Gastrocnemius medialis (tissue), 4 donors: ENCODE measurements at regions not wholly inside any gene's neighbourhood (a gene's known extent, or its start where the extent isn't known, plus 50 kb on each side); places are given as distances from the start of the nearest gene placed in this dataset.

Experiments used
- ATAC-seq, 2 donors: fragments of 150-250 bp; one replicate each; pipeline ENCODE4 v1.9.1; 2016
- DNase-seq, 2 donors: peaks; one replicate each; pipeline ENCODE4 v3.0.0-alpha.2; 2019
- H3K27ac ChIP-seq, 4 donors: fragments of 200-600 bp; sonication (generic); 1 replicate in 1 of 4; 2 replicates in 3 of 4; pipeline ENCODE4 v1.5.1; 2016 to 2018; ENCODE audit warnings: mild to moderate bottlenecking in 2 of 4, moderate library complexity in 1 of 4
- H3K27me3 ChIP-seq, 3 donors: fragments of 200-600 bp; sonication (generic) in 2 of 3; 1 replicate in 1 of 3; 2 replicates in 2 of 3; pipeline versions ENCODE4 v1.5.1 to v1.6.0; 2016 to 2019; ENCODE audit warnings: mild to moderate bottlenecking in 1 of 3, moderate library complexity in 1 of 3
- H3K36me3 ChIP-seq, 2 donors: fragments of 200-600 bp; sonication (generic) in 1 of 2; one replicate each; pipeline ENCODE4 v1.5.1; 2017 to 2018
- H3K4me1 ChIP-seq, 2 donors: fragments of 200-600 bp; sonication (generic) in 1 of 2; one replicate each; pipeline ENCODE4 v1.5.1; 2016 to 2017; ENCODE audit warnings: mild to moderate bottlenecking in 2 of 2
- H3K4me3 ChIP-seq, 4 donors: fragments of 200-600 bp; sonication (generic) in 3 of 4; 1 replicate in 1 of 4; 2 replicates in 3 of 4; pipeline ENCODE4 v1.5.1; 2016 to 2019; ENCODE audit warnings: mild to moderate bottlenecking in 2 of 4
- H3K9me3 ChIP-seq, 3 donors: fragments of 200-600 bp; sonication (generic) in 2 of 3; 1 replicate in 1 of 3; 2 replicates in 2 of 3; pipeline ENCODE4 v1.5.1; 2016 to 2019
- CTCF ChIP-seq, 5 experiments: fragments of 450-650 bp in 3 of 5; fragments of 200-600 bp in 2 of 5; sonication (generic) in 2 of 5; IDR thresholded peaks in 4 of 5; conservative IDR thresholded peaks in 1 of 5; 1 replicate in 4 of 5; 2 replicates in 1 of 5; pipeline ENCODE4 v1.5.1; 2016 to 2019; ENCODE audit warnings: antibody characterized with exemption in 5 of 5, mild to moderate bottlenecking in 3 of 5, moderate library complexity in 3 of 5
- POLR2A ChIP-seq, 2 donors: fragments of 450-650 bp; IDR thresholded peaks; one replicate each; pipeline ENCODE4 v1.6.1; 2017; ENCODE audit warnings: antibody characterized with exemption in 2 of 2, mild to moderate bottlenecking in 2 of 2, moderate library complexity in 2 of 2
- in situ Hi-C, 4 donors: fragments of 200-750 bp; cut with MboI; loops; one replicate each; pipeline versions ENCODE4 v1.15.0 to v1.8.0; 2017; ENCODE audit warnings: low sequenced_read_pairs in 4 of 4
- intact Hi-C: fragments of 100-400 bp; cut with DNase I; formaldehyde crosslinking; loops from one replicate; pipeline ENCODE4 v1.15.1; 2023; ENCODE audit warnings: low total_unique reads

DNA sequence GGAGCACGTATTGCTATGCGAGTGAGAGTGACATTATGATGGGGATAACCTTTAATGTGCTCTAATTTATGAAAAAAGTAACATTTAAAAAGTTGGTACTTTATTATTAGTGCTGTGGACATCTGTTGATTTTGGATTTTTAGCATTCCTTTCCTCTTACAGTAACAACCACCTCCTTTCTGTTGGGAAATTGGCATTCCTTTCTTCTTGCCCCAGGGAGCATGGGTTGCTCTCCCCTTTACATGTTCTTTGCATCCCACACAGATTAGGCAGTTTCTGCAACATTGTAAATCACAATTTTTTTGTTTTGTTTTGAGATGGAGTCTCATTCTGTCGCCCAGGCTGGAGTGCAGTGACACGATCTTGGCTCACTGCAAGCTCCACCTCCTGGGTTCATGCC is 300.2 kb downstream of the LPIN1 start:
- Histone ChIP-seq H3K4me1 (no peaks in the 10 kb centered on the region), H3K9me3 (no peaks in the 10 kb centered on the region), H3K36me3 (no peaks in the 10 kb centered on the region), H3K27me3 (no peaks in the 10 kb centered on the region), H3K27ac (no peak overlapping the region), H3K4me3 (no peak overlapping the region)
- DNase-seq (no peak), ATAC-seq (no peak)
- TF ChIP-seq CTCF (IDR thresholded peaks at IDR 0.05 in 4 of 5, conservative IDR thresholded peaks at IDR 0.05 in 1 of 5), result no peak
- TF ChIP-seq POLR2A (IDR thresholded peaks at IDR 0.05), result no peak
- intact Hi-C loops, result no loop called here
- in situ Hi-C loops, result no loop called here

- in situ Hi-C loops, result no loop called here
- Histone ChIP-seq H3K27ac (no peak overlapping the region), H3K27me3 (no peaks in the 10 kb centered on the region), H3K9me3 (no peaks in the 10 kb centered on the region), H3K4me1 (no peaks in the 10 kb centered on the region), H3K4me3 (no peak overlapping the region), H3K36me3 (no peaks in the 10 kb centered on the region)
- intact Hi-C loops, result no loop called here
- ATAC-seq, result no peak
- TF ChIP-seq CTCF (IDR thresholded peaks at IDR 0.05 in 4 of 5, conservative IDR thresholded peaks at IDR 0.05 in 1 of 5) (no peak), POLR2A (IDR thresholded peaks at IDR 0.05) (no peak)
- no peak for DNase-seq
These were observed 301.3 kb downstream of the LPIN1 start for GRCh38 chr2:12047761-12048160.

GRCh38 chr2:12048550-12048949 is 302.1 kb downstream of the LPIN1 start:
- DNase-seq (no peak), ATAC-seq (no peak)
- no peak for TF ChIP-seq CTCF (IDR thresholded peaks at IDR 0.05 in 4 of 5, conservative IDR thresholded peaks at IDR 0.05 in 1 of 5)
- intact Hi-C loops, result no loop called here
- Histone ChIP-seq H3K36me3 (no peaks in the 10 kb centered on the region), H3K4me3 (no peak overlapping the region), H3K4me1 (no peaks in the 10 kb centered on the region), H3K27ac (no peak overlapping the region), H3K27me3 (no peaks in the 10 kb centered on the region), H3K9me3 (no peaks in the 10 kb centered on the region)
- in situ Hi-C loops, result no loop called here

GRCh38 chr2:12050396-12050795 is 304.0 kb downstream of the LPIN1 start:
- H3K27ac ChIP-seq, result no peak overlapping the region
- no peaks in the 10 kb centered on the region for H3K27me3 ChIP-seq
- in situ Hi-C loops (no loop called here), intact Hi-C loops (no loop called here)
- no peak overlapping the region for H3K4me3 ChIP-seq
- DNase-seq (no peak), ATAC-seq (no peak)
- H3K9me3 ChIP-seq, result no peaks in the 10 kb centered on the region
- no peaks in the 10 kb centered on the region for H3K36me3 ChIP-seq
- no peaks in the 10 kb centered on the region for H3K4me1 ChIP-seq
- TF ChIP-seq POLR2A (IDR thresholded peaks at IDR 0.05) (no peak), CTCF (IDR thresholded peaks at IDR 0.05 in 4 of 5, conservative IDR thresholded peaks at IDR 0.05 in 1 of 5) (no peak)

DNA sequence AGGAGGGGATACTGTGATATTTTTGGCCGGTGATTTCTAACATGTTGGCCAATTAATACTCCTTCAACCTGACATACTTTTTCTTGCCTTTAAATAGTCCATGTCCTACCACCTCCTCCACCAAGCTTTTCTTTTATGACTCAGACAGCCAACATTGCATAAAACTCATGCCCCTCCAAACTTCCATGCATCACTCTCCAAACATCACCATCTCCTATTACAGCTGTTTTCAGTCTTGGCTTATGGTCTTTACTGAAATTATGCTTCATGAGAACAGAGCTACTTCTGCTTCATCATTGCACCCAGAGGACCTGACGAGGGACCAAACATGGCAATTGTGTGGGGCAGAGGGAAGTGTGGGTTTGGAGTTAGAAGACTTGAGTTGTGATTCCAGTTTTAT is 305.4 kb downstream of the LPIN1 start:
- no peak for DNase-seq
- H3K36me3 ChIP-seq, result no peaks in the 10 kb centered on the region
- no peaks in the 10 kb centered on the region for H3K4me1 ChIP-seq
- in situ Hi-C loops, result no loop called here
- TF ChIP-seq POLR2A (IDR thresholded peaks at IDR 0.05) (no peak), CTCF (IDR thresholded peaks at IDR 0.05 in 4 of 5, conservative IDR thresholded peaks at IDR 0.05 in 1 of 5) (no peak)
- no peak overlapping the region for H3K27ac ChIP-seq
- no peaks in the 10 kb centered on the region for H3K9me3 ChIP-seq
- intact Hi-C loops, result no loop called here
- no peaks in the 10 kb centered on the region for H3K27me3 ChIP-seq
- ATAC-seq, result no peak
- H3K4me3 ChIP-seq, result no peak overlapping the region
